NCI-H1694 (cell line): ENCODE measurements at regions not wholly inside any gene's neighbourhood (a gene's known extent, or its start where the extent isn't known, plus 50 kb on each side); places are given as distances from the start of the nearest gene placed in this dataset.
A peak's percentile ranks its signal among the peaks of the same experiment; 100 is the strongest.

ENCODE experiments used
- DNase-seq: peaks from one replicate; lab custom pipeline; 2025; lab: John Stamatoyannopoulos, UW

GRCh38 chrX:10047631-10048030 is 80.5 kb downstream of the CLDN34 start:
- DNase-seq = no peak

- DNase-seq = no peak
Observed at GRCh38 chrX:10048076-10048475, 80.9 kb downstream of the CLDN34 start.

GRCh38 chrX:10048707-10049106 is 81.5 kb downstream of the CLDN34 start:
- no peak for DNase-seq

- no peak for DNase-seq
Observed at GRCh38 chrX:10049236-10049635, 82.1 kb downstream of the CLDN34 start.

- no peak for DNase-seq
Observed at GRCh38 chrX:10050481-10050880, 83.3 kb downstream of the CLDN34 start.

GRCh38 chrX:10051866-10052480 is 84.8 kb downstream of the CLDN34 start:
- DNase-seq = no peak

- no peak for DNase-seq
Observed at GRCh38 chrX:10052906-10053625, 85.9 kb downstream of the CLDN34 start.

GRCh38 chrX:10054396-10054795 is 87.2 kb downstream of the CLDN34 start:
- DNase-seq = no peak

- no peak for DNase-seq
Observed at GRCh38 chrX:10055430-10055829, 88.3 kb downstream of the CLDN34 start.

DNA sequence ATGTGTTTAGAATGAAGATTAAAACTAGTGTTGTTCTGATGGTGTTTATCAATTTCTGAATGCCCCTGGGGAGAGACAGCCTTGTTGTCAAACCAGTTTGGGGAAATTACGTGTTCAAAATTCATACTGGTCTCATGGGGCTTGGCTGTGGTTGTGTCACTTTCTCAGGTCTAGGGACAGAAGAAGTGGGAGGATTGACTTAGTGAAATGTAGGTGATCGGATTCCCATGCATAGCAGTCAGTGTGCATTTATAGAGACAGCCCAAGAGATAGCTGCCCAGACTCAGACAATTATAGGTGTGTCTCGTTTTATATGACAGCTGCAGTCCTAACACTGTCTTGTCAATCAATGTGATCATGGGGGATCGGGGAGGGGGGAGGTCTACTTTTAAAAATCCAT is 94.4 kb upstream of the CLCN4 start:
- DNase-seq = no peak

DNA sequence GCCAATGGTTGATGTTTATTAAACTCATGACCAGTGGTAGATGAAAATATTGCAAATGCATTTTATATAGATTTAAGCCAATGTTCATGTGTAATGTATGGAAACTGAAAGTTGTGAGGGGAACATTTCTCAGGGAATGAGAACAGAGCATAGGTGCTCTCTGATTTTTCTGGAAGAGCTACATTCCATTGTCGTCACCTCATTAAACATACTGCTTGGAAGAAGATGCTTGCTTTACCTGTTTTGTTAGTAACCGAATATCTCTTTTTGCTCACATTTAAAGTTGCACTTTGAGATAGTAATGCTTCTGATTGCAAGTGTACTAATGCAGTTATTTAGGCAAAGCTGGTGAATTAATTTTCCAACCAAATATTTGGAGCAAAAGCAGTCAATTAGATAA is 93.8 kb upstream of the CLCN4 start:
- no peak for DNase-seq

GRCh38 chrX:10064736-10065135 is 92.0 kb upstream of the CLCN4 start:
- DNase-seq = no peak

GRCh38 chrX:10070714-10071436 is 85.9 kb upstream of the CLCN4 start:
- DNase-seq = no peak

GRCh38 chrX:10071451-10072144 is 85.2 kb upstream of the CLCN4 start:
- DNase-seq = peak; percentile 57

- no peak for DNase-seq
Observed at GRCh38 chrX:10072786-10073568, 83.8 kb upstream of the CLCN4 start.

- DNase-seq = no peak
Observed at GRCh38 chrX:10073671-10074070, 83.1 kb upstream of the CLCN4 start.

DNA sequence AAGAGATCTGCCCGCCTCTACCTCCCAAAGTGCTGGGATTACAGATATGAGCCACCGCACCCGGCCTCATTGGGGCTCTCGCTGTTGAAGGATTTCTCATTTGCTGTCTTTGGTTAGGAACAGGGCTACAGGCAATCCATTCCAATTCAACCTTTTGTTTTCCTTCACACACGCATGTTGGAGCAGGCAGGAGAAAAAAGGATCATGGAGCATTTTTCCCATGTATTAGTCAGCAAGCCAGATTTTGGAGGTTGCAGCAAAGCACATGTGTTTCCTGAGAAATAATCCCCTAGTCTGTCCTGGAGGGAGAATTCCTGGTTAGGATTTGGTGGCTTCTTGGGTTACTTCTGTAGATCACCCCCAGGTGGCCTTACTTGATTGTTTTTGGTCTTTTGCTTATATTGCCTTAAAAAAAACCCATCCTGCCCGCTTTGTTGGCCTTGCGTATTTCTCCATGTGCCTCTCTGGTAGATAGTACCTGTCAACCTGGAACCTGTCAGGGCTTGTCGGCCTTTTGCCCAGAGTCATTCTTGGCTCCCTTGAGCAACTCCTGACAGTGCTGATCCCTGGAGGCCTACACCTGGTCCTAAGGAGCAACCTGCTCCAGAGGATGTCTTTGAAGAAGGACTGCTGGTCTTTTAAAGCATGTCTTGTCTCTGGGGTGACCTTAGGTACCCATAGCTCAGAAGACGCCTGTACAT is 82.4 kb upstream of the CLCN4 start:
- DNase-seq = no peak

DNA sequence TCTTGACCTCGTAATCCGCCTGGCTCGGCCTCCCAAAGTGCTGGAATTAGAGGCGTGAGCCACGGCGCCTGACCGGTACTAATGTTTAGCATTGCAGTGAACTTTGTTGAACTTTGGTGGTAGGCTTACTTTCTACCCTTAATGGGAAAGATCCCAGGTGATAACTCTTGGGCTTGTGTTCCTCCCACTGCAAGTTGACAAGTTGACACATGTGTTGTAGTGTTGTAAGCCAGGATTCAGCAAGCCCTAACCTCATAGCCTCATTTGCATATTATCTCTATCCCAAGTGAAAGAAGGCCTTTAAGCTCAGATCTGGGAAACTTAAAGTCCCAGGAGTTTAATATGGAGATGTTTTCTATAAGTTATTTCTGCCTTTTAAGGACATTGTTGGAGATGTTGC is 80.0 kb upstream of the CLCN4 start:
- DNase-seq = no peak

GRCh38 chrX:10077425-10078188 is 79.2 kb upstream of the CLCN4 start:
- no peak for DNase-seq

DNA sequence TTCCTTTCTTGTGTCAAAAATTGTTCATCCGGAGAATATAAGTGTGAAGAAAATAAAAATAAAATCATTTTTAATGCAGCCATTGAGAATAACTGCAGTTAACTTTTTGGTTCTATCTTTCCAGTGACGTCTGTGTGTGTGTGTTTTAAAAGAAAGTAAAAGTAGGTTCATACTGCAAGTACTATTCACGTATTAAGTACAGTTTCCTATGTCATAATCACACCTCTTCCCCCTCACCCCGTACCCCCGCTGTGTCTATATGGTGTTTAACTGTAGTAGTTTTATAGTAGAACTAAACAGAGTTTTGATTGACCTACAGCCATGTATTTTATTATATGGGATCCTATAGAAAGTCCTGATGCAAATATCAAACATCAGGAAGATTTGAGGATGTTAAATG is 78.5 kb upstream of the CLCN4 start:
- DNase-seq = no peak
